HL-60 (cell line): ENCODE measurements at regions not wholly inside any gene's neighbourhood (a gene's known extent, or its start where the extent isn't known, plus 50 kb on each side); places are given as distances from the start of the nearest gene placed in this dataset.

Experiments used
- DNase-seq, 2 experiments: peaks; one replicate each; pipeline ENCODE4 v3.0.0-alpha.2; 2010 to 2020; ENCODE audit warnings: low read depth in 1 of 2, low spot score in 1 of 2
- H3K27ac ChIP-seq: fragments of 250-450 bp; sonication (Bioruptor Pico); replicated peaks from 2 replicates; pipeline ENCODE4 v1.5.1; 2020; ENCODE audit warnings: mild to moderate bottlenecking, moderate library complexity
- H3K27me3 ChIP-seq: fragments of 250-450 bp; sonication (Bioruptor Pico); 2 replicates; pipeline ENCODE4 v1.5.1; 2021; ENCODE audit warnings: mild to moderate bottlenecking, moderate library complexity; ENCODE audit not compliant: insufficient read depth, poor library complexity, severe bottlenecking
- H3K4me3 ChIP-seq: replicated peaks from 2 replicates; pipeline ENCODE4 v1.5.1; 2011; ENCODE audit warnings: mild to moderate bottlenecking, control low read depth, low read length; ENCODE audit not compliant: insufficient read depth
- CTCF ChIP-seq: IDR thresholded peaks from one replicate; pipeline ENCODE4 v1.5.1; 2011; ENCODE audit warnings: low read length, control low read depth, inconsistent platforms; ENCODE audit not compliant: insufficient read depth
- GABPA ChIP-seq: IDR thresholded peaks from 2 replicates; pipeline ENCODE4 v1.6.1; 2012; ENCODE audit warnings: low read depth
- POLR2AphosphoS5 ChIP-seq: IDR thresholded peaks from 2 replicates; pipeline ENCODE4 v1.6.1; 2012; ENCODE audit warnings: low read depth
- REST ChIP-seq: IDR thresholded peaks from 2 replicates; pipeline ENCODE4 v1.6.1; 2012; ENCODE audit warnings: low read depth; ENCODE audit not compliant: insufficient replicate concordance
- SPI1 ChIP-seq: IDR thresholded peaks from 2 replicates; pipeline ENCODE4 v1.6.1; 2012; ENCODE audit warnings: low read depth, mild to moderate bottlenecking, borderline replicate concordance

- Histone ChIP-seq H3K27ac (no peak overlapping the region), H3K27me3 (no peaks in the 10 kb centered on the region), H3K4me3 (no peak overlapping the region)
- no peak for DNase-seq
- TF ChIP-seq REST, result no peak
Observed at GRCh38 chr2:51291762-51292551, 260.0 kb upstream of the NRXN1 start.

GRCh38 chr2:51290725-51291124 is 258.8 kb upstream of the NRXN1 start:
- H3K27me3 ChIP-seq, result no peaks in the 10 kb centered on the region
- no peak overlapping the region for H3K4me3 ChIP-seq
- H3K27ac ChIP-seq, result no peak overlapping the region
- no peak for DNase-seq
- TF ChIP-seq CTCF (no peak), GABPA (no peak), POLR2AphosphoS5 (no peak), REST (no peak), SPI1 (no peak)

- Histone ChIP-seq H3K27ac (no peak overlapping the region), H3K4me3 (no peak overlapping the region), H3K27me3 (no peaks in the 10 kb centered on the region)
- no peak for DNase-seq
- no peak for TF ChIP-seq GABPA
- no peak for TF ChIP-seq SPI1
- TF ChIP-seq REST, result no peak
- no peak for TF ChIP-seq CTCF
- TF ChIP-seq POLR2AphosphoS5, result no peak
Observed at GRCh38 chr2:51289045-51289444, 257.1 kb upstream of the NRXN1 start.
